Suprapubic skin (tissue), 4 donors: ENCODE measurements at regions not wholly inside any gene's neighbourhood (a gene's known extent, or its start where the extent isn't known, plus 50 kb on each side); places are given as distances from the start of the nearest gene placed in this dataset.
"Not testable (repeated sequence)": the region's sequence is repeated elsewhere in the genome, so short reads cannot be mapped to it uniquely, and the experiment has no call there.

Experiments
- CTCF ChIP-seq, 2 donors: fragments of 200-600 bp in 1 of 2; fragments of 450-650 bp in 1 of 2; sonication (generic) in 1 of 2; IDR thresholded peaks; one replicate each; pipeline ENCODE4 v1.5.1; 2016 to 2019; ENCODE audit warnings: antibody characterized with exemption in 2 of 2, mild to moderate bottlenecking in 1 of 2, moderate library complexity in 1 of 2
- POLR2A ChIP-seq, 2 donors: fragments of 450-650 bp; IDR thresholded peaks; one replicate each; pipeline ENCODE4 v1.6.1; 2017; ENCODE audit warnings: antibody characterized with exemption in 2 of 2, mild to moderate bottlenecking in 2 of 2, moderate library complexity in 2 of 2
- POLR2AphosphoS5 ChIP-seq, 3 donors: sonication (generic); formaldehyde crosslinking; IDR thresholded peaks; one replicate each; pipeline ENCODE4 v1.6.1; 2017; ENCODE audit warnings: antibody characterized with exemption in 3 of 3

GRCh38 chr22:10753566-10753965 lies 4774.4 kb upstream of the OR11H1 start:
- TF ChIP-seq CTCF, POLR2A, POLR2AphosphoS5 (IDR thresholded peaks at IDR 0.05): not testable (repeated sequence)
